Hepatocyte (in vitro differentiated cells): ENCODE measurements at regions not wholly inside any gene's neighbourhood (a gene's known extent, or its start where the extent isn't known, plus 50 kb on each side); places are given as distances from the start of the nearest gene placed in this dataset.
A peak's percentile ranks its signal among the peaks of the same experiment; 100 is the strongest.

Experiments used
- DNase-seq: peaks from one replicate; pipeline ENCODE4 v3.0.0-alpha.2; 2016; ENCODE audit warnings: low spot score
- H2AFZ ChIP-seq: fragments of 200-600 bp; sonication (generic); 2 replicates; pipeline ENCODE4 v1.6.0; 2016; ENCODE audit warnings: antibody characterized with exemption, mild to moderate bottlenecking
- H3K27ac ChIP-seq: fragments of 200-600 bp; sonication (generic); 2 replicates; pipeline ENCODE4 v1.5.1; 2016; ENCODE audit warnings: mild to moderate bottlenecking
- H3K27me3 ChIP-seq: fragments of 200-600 bp; sonication (generic); 2 replicates; pipeline ENCODE4 v1.6.1; 2016
- H3K36me3 ChIP-seq: fragments of 200-600 bp; sonication (generic); replicated peaks from 2 replicates; pipeline ENCODE4 v1.5.1; 2016; ENCODE audit warnings: low read depth; ENCODE audit not compliant: insufficient read depth
- H3K4me1 ChIP-seq: fragments of 200-600 bp; sonication (generic); 2 replicates; pipeline ENCODE4 v1.5.1; 2016; ENCODE audit warnings: mild to moderate bottlenecking, moderate library complexity; ENCODE audit not compliant: insufficient read depth
- H3K4me2 ChIP-seq: fragments of 200-600 bp; sonication (generic); 2 replicates; pipeline ENCODE4 v1.6.0; 2016
- H3K4me3 ChIP-seq: fragments of 200-600 bp; sonication (generic); 2 replicates; pipeline ENCODE4 v1.5.1; 2016; ENCODE audit warnings: mild to moderate bottlenecking
- H3K79me2 ChIP-seq: fragments of 200-600 bp; sonication (generic); 2 replicates; pipeline ENCODE4 v1.6.0; 2017; ENCODE audit warnings: mild to moderate bottlenecking
- H3K9me2 ChIP-seq: fragments of 200-600 bp; sonication (generic); replicated peaks from 2 replicates; pipeline ENCODE4 v1.6.0; 2017; ENCODE audit warnings: mild to moderate bottlenecking; ENCODE audit not compliant: insufficient read depth
- H3K9me3 ChIP-seq: fragments of 200-600 bp; sonication (generic); 2 replicates; pipeline ENCODE4 v1.5.1; 2016; ENCODE audit warnings: low read depth, mild to moderate bottlenecking
- H4K20me1 ChIP-seq: fragments of 200-600 bp; sonication (generic); 2 replicates; pipeline ENCODE4 v1.6.0; 2016; ENCODE audit warnings: mild to moderate bottlenecking; ENCODE audit not compliant: insufficient read depth, poor library complexity, severe bottlenecking
- EZH2 ChIP-seq: fragments of 200-600 bp; sonication (generic); IDR thresholded peaks from 2 replicates; pipeline ENCODE4 v1.6.1; 2016; ENCODE audit warnings: antibody characterized with exemption, mild to moderate bottlenecking, borderline replicate concordance
- EZH2phosphoT487 ChIP-seq: fragments of 200-600 bp; sonication (generic); IDR thresholded peaks from one replicate; pipeline ENCODE4 v1.6.1; 2018; ENCODE audit warnings: antibody characterized with exemption, mild to moderate bottlenecking, low read depth, moderate library complexity; ENCODE audit not compliant: unreplicated experiment, severe bottlenecking
- WGBS: methylation state at CpG from one replicate; pipeline ENCODE4 v1.1.6; 2016; ENCODE audit warnings: low lambda C conversion rate; ENCODE audit errors: missing lambda C conversion rate; 5-methylcytosine and 5-hydroxymethylcytosine counted together
- TF ChIP-seq, protein P1 (sequence below): fragments of 200-600 bp; sonication (generic); IDR thresholded peaks from 2 replicates; pipeline ENCODE4 v1.5.1; 2016; ENCODE audit warnings: antibody characterized with exemption, mild to moderate bottlenecking; ENCODE audit not compliant: poor library complexity

DNA sequence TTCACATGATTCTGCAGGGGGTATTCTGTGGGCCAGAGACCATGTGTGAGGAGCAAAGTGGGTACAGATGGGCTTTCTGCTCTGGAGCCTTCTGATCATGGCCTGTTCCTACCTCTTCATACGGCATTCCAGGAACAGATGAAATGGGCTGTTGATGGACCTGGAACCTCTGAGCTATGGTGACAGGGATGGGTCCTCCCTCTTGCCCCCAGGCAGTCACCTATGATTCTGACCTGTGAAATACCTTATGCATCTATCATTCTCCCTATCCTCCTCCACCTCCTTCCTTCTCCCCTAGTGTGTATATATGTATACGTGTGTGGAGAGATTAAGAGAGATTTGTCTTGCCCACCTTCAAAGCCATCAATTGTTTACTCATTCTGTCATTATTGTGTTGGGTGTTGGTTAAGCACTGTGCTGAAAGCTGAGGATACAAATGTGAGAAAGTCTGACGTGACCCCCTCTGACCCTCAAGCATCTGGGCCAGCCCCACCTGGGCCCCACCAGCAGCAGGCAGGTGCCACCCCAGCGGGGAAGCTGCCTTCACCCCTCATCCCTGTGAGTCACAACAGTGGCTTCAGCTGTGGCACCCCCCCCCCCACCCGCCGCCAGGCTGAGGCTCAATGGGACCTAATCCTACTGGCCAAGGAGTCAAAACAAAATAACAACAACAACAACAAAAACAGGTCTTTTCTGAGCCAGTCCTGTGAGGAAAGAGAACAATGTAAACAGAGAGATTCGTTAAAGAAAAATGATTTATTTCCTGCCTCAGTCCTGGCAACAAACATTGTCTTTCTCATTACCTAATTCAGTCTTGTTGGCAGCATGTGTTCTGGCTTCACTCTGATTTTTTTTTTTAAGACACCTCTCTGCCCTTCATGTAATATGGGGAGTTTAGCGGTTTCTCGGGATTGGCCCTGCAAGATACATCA is 103.8 kb upstream of the CDC42EP3 start:
- Histone ChIP-seq H4K20me1 (no peaks in the 10 kb centered on the region), H3K79me2 (no peaks in the 10 kb centered on the region), H3K36me3 (no peaks in the 10 kb centered on the region), H3K9me2 (no peaks in the 10 kb centered on the region), H3K4me1 (peaks cover 29% of the 10 kb centered on the region), H2AFZ (no peak overlapping the region), H3K27ac (no peak overlapping the region), H3K9me3 (no peaks in the 10 kb centered on the region), H3K27me3 (no peaks in the 10 kb centered on the region), H3K4me3 (no peak overlapping the region), H3K4me2 (peak overlapping the region; percentile 22)
- no peak for DNase-seq
- no peak for TF ChIP-seq EZH2
- no peak for TF ChIP-seq EZH2phosphoT487
- WGBS: 65% methylated on average over 7 of the region's 9 CpGs

DNA sequence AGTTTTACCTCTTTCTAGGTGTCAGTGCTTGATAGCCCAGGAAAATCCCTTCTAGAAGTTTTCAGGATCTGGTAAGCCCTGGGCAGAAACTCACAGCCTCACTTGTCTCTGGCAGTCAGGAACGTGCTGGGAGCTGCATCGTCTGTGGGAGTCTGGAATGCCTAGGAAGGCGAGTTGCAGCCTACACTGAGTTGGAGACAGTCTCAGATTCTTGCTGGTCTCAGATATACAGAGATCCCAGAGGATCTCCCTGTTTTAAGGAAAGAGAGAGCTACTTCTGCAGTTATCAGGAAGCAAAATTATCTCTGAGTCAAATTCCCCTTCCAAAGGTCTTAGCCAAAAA is 104.4 kb upstream of the CDC42EP3 start:
- no peaks in the 10 kb centered on the region for H3K27me3 ChIP-seq
- H3K9me2 ChIP-seq: no peaks in the 10 kb centered on the region
- H3K4me3 ChIP-seq: no peak overlapping the region
- H3K27ac ChIP-seq: no peak overlapping the region
- 24% methylated on average over 3 of the region's 3 CpGs for WGBS
- H3K9me3 ChIP-seq: no peaks in the 10 kb centered on the region
- peak overlapping the region; percentile 22 for H3K4me2 ChIP-seq
- TF ChIP-seq EZH2phosphoT487 (no peak), EZH2 (no peak)
- TF ChIP-seq, protein P1, sequence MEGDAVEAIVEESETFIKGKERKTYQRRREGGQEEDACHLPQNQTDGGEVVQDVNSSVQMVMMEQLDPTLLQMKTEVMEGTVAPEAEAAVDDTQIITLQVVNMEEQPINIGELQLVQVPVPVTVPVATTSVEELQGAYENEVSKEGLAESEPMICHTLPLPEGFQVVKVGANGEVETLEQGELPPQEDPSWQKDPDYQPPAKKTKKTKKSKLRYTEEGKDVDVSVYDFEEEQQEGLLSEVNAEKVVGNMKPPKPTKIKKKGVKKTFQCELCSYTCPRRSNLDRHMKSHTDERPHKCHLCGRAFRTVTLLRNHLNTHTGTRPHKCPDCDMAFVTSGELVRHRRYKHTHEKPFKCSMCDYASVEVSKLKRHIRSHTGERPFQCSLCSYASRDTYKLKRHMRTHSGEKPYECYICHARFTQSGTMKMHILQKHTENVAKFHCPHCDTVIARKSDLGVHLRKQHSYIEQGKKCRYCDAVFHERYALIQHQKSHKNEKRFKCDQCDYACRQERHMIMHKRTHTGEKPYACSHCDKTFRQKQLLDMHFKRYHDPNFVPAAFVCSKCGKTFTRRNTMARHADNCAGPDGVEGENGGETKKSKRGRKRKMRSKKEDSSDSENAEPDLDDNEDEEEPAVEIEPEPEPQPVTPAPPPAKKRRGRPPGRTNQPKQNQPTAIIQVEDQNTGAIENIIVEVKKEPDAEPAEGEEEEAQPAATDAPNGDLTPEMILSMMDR: no peak
- H2AFZ ChIP-seq: no peak overlapping the region
- H3K4me1 ChIP-seq: peaks cover 35% of the 10 kb centered on the region
- H3K36me3 ChIP-seq: no peaks in the 10 kb centered on the region
- H3K79me2 ChIP-seq: no peaks in the 10 kb centered on the region
- no peak for DNase-seq
- H4K20me1 ChIP-seq: no peaks in the 10 kb centered on the region

DNA sequence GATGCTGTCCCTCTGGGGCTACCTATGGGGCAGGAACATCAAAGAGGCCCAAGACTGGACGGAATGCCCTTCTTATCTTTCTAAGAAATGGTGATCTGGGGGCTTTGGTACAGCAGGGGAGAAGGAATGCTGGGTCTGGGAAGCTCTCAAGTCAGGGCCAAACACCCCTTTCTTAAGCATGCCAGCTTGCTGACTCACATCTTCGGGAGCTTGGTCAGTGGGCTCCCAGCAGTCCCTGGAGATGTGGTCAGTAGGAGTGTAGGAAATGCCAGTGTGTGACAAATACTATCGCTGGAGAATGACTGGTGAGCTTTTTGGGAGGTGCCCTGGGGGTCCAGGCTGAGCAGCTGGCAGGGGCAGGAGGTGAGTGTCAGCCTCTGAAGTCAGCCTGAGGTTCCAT is 105.0 kb upstream of the CDC42EP3 start:
- H3K27me3 ChIP-seq: no peaks in the 10 kb centered on the region
- WGBS: 58% methylated on average over 3 of the region's 3 CpGs
- H3K9me2 ChIP-seq: no peaks in the 10 kb centered on the region
- no peak overlapping the region for H3K4me3 ChIP-seq
- H3K4me2 ChIP-seq: no peak overlapping the region
- TF ChIP-seq, protein P1: no peak
- TF ChIP-seq EZH2phosphoT487: no peak
- no peak for TF ChIP-seq EZH2
- DNase-seq: peak; percentile 38
- H3K27ac ChIP-seq: no peak overlapping the region
- H3K36me3 ChIP-seq: no peaks in the 10 kb centered on the region
- H3K4me1 ChIP-seq: peaks cover 40% of the 10 kb centered on the region
- H2AFZ ChIP-seq: no peak overlapping the region
- H4K20me1 ChIP-seq: no peaks in the 10 kb centered on the region
- H3K79me2 ChIP-seq: no peaks in the 10 kb centered on the region
- no peaks in the 10 kb centered on the region for H3K9me3 ChIP-seq

- Histone ChIP-seq H3K36me3 (no peaks in the 10 kb centered on the region), H3K4me2 (peak overlapping the region; percentile 28), H3K9me2 (no peaks in the 10 kb centered on the region), H4K20me1 (no peaks in the 10 kb centered on the region), H3K79me2 (no peaks in the 10 kb centered on the region), H3K4me3 (no peak overlapping the region), H3K4me1 (peaks cover 49% of the 10 kb centered on the region), H3K27ac (peak overlapping the region; percentile 34), H3K27me3 (no peaks in the 10 kb centered on the region), H2AFZ (no peak overlapping the region), H3K9me3 (no peaks in the 10 kb centered on the region)
- 15% methylated on average over 5 of the region's 5 CpGs for WGBS
- TF ChIP-seq EZH2phosphoT487: no peak
- TF ChIP-seq EZH2: no peak
- TF ChIP-seq, protein P1: no peak
- DNase-seq: no peak
Observed at GRCh38 chr2:37779139-37779538, 107.7 kb upstream of the CDC42EP3 start.
